NT2/D1 (cell line): ENCODE measurements at regions not wholly inside any gene's neighbourhood (a gene's known extent, or its start where the extent isn't known, plus 50 kb on each side); places are given as distances from the start of the nearest gene placed in this dataset.
"Not testable (repeated sequence)": the region's sequence is repeated elsewhere in the genome, so short reads cannot be mapped to it uniquely, and the experiment has no call there.

Experiments used
- DNase-seq: peaks from one replicate; pipeline ENCODE4 v3.0.0-alpha.2; 2011; ENCODE audit warnings: low read depth, low spot score
- H3K27me3 ChIP-seq: 2 replicates; pipeline ENCODE4 v1.6.0; 2011; ENCODE audit warnings: mild to moderate bottlenecking; ENCODE audit not compliant: insufficient read length, insufficient read depth
- H3K36me3 ChIP-seq: 2 replicates; pipeline ENCODE4 v1.6.1; 2011; ENCODE audit warnings: mild to moderate bottlenecking, low read length, mixed read lengths; ENCODE audit not compliant: insufficient read depth, insufficient read length
- H3K4me1 ChIP-seq: 2 replicates; pipeline ENCODE4 v1.5.1; 2011; ENCODE audit not compliant: insufficient read depth, insufficient read length
- H3K4me3 ChIP-seq: 2 replicates; pipeline ENCODE4 v1.5.1; 2011; ENCODE audit warnings: low read depth; ENCODE audit not compliant: insufficient read length
- H3K9ac ChIP-seq: 2 replicates; pipeline ENCODE4 v1.6.0; 2011; ENCODE audit warnings: low read depth; ENCODE audit not compliant: insufficient read length
- H3K9me3 ChIP-seq: 2 replicates; pipeline ENCODE4 v1.5.1; 2011; ENCODE audit warnings: mild to moderate bottlenecking, low read length; ENCODE audit not compliant: insufficient read depth
- SUZ12 ChIP-seq: IDR thresholded peaks from 2 replicates; pipeline ENCODE4 v1.6.1; 2011; ENCODE audit not compliant: insufficient read length, insufficient read depth; ENCODE audit errors: extremely low read depth
- YY1 ChIP-seq: IDR thresholded peaks from 2 replicates; pipeline ENCODE4 v1.6.1; 2011; ENCODE audit not compliant: insufficient read length, insufficient read depth
- ZNF274 ChIP-seq: IDR thresholded peaks from 2 replicates; pipeline ENCODE4 v1.6.1; 2011; ENCODE audit warnings: mild to moderate bottlenecking, low read depth, low read length

DNA sequence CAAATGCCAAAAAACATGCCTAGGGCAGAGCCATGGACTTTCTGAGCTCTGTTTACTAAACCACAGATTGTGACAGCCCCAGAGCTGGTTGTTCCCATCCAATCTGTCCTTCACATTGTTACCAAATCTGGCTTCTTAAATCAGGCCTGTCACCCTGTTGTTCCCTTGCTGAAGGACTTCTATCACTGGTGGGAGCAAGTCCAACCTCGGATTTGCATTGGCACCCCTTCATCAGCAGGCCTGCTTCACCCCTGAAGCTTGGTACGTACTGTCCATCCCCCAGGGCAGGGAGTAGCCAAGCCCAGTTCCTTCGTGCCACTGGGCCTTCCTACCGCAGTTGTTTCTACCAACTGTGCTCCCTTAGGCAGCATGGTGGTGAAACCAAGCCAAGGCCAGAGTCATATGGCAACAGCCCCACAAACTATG lies 357.3 kb upstream of the JARID2 start:
- H3K4me3 ChIP-seq = no peak overlapping the region
- no peak for DNase-seq
- H3K9me3 ChIP-seq = peaks cover 4% of the 10 kb centered on the region; the same call in 1 of the 2 replicates
- no peak for TF ChIP-seq SUZ12
- H3K9ac ChIP-seq = no peak overlapping the region
- H3K36me3 ChIP-seq = no peaks in the 10 kb centered on the region
- H3K4me1 ChIP-seq = peaks cover 4% of the 10 kb centered on the region
- no peaks in the 10 kb centered on the region for H3K27me3 ChIP-seq

GRCh38 chr6:14889188-14889587 lies 356.7 kb upstream of the JARID2 start:
- Histone ChIP-seq H3K4me3 (no peak overlapping the region), H3K9ac (no peak overlapping the region), H3K36me3 (no peaks in the 10 kb centered on the region), H3K4me1 (peaks cover 4% of the 10 kb centered on the region), H3K27me3 (no peaks in the 10 kb centered on the region), H3K9me3 (peaks cover 10% of the 10 kb centered on the region; the same call in 1 of the 2 replicates)
- DNase-seq = no peak
- no peak for TF ChIP-seq SUZ12
- TF ChIP-seq YY1 = no peak
- no peak for TF ChIP-seq ZNF274

DNA sequence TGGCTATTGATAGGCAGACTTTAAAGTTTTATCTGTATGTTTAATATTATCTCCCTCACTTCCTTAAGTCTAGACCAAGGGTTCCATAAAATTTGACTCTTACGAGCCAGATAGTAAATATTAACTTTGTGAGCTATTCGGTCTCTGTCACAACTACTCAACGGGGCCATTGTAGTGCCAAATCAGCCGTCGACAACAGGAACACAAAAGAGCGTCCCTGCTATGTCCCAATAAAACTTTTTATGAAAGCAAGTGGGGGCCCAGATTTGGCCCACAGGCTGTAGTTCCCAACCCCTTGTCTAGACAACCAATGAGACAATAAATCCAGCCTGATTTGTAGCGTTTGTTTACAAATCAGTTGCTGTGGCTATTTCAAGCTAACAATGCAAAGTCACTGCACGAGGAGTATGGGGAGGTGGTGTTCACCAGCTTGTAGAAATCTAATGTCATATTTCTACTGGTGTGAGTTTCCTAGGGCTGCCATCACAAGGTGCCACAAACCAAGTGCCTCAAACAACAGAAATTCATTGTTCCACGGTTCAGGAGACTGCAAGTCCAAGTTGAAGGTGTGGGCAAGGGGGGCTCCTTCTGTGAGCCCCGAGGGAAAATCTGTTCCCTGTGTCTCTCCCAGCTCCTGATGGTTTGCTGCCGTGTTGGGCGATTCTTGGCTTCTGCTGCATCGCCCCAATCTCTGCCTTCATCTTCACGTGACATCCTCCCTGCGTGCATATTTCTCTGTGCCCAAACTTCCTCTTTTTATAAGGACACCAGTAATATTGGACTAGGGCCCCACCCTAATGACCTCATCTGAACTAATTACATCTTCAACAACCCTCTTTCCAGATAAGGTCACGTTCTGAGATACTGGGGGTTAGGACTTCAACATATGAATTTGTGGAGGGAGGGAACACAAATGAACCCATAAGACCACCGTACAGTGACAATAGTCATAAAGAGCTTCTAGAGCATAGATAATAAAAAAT lies 356.0 kb upstream of the JARID2 start:
- Histone ChIP-seq H3K4me1 (peaks cover 4% of the 10 kb centered on the region), H3K9me3 (peaks cover 13% of the 10 kb centered on the region; the same call in 1 of the 2 replicates)

GRCh38 chr6:14891820-14892375 lies 354.0 kb upstream of the JARID2 start:
- not testable (repeated sequence) for H3K36me3 ChIP-seq, H3K27me3 ChIP-seq, H3K4me3 ChIP-seq, DNase-seq, H3K4me1 ChIP-seq, H3K9ac ChIP-seq
- H3K9me3 ChIP-seq = peaks cover 17% of the 10 kb centered on the region; the same call in 1 of the 2 replicates

More for the DNA sequence above, 356.0 kb upstream of the JARID2 start:
- no peak overlapping the region for H3K4me3 ChIP-seq
- no peak for DNase-seq
- no peaks in the 10 kb centered on the region for H3K36me3 ChIP-seq
- H3K27me3 ChIP-seq = no peaks in the 10 kb centered on the region
- TF ChIP-seq YY1 (no peak), ZNF274 (no peak), SUZ12 (no peak)
- H3K9ac ChIP-seq = no peak overlapping the region

DNA sequence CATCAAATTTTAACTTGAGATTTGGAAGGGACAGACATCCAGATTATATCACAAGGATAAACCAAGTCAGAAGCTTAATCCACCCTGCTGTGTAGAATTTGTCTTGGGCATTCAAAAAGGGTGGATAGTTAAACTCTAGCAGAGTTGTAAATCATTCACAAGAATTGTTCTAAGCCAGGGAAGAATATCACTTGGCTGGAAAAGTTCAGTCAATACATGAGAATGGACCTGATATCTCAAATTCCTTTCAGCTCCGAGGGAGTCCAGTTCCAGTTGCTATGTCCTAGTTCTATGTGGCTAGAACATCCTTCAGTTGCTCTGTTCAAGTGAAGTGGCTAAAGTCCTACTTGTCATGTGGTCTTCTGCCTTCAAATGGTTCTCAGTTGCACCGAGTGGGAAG lies 351.8 kb upstream of the JARID2 start:
- no peak for TF ChIP-seq YY1
- no peak for TF ChIP-seq SUZ12
- no peak for TF ChIP-seq ZNF274
- peaks cover 4% of the 10 kb centered on the region for H3K4me1 ChIP-seq
- H3K9me3 ChIP-seq = peaks cover 17% of the 10 kb centered on the region; the same call in 1 of the 2 replicates
- H3K9ac ChIP-seq = no peak overlapping the region
- no peaks in the 10 kb centered on the region for H3K36me3 ChIP-seq
- no peaks in the 10 kb centered on the region for H3K27me3 ChIP-seq
- no peak overlapping the region for H3K4me3 ChIP-seq
- DNase-seq = no peak

GRCh38 chr6:14896475-14896874 lies 349.4 kb upstream of the JARID2 start:
- Histone ChIP-seq H3K9me3 (peaks cover 17% of the 10 kb centered on the region; the same call in 1 of the 2 replicates), H3K9ac (no peak overlapping the region), H3K4me1 (peaks cover 4% of the 10 kb centered on the region), H3K4me3 (no peak overlapping the region), H3K27me3 (no peaks in the 10 kb centered on the region), H3K36me3 (no peaks in the 10 kb centered on the region)
- TF ChIP-seq YY1 (no peak), SUZ12 (no peak), ZNF274 (no peak)
- DNase-seq = no peak

- no peaks in the 10 kb centered on the region for H3K27me3 ChIP-seq
- TF ChIP-seq SUZ12 = no peak
- TF ChIP-seq ZNF274 = no peak
- no peak for TF ChIP-seq YY1
- H3K4me1 ChIP-seq = peaks cover 4% of the 10 kb centered on the region
- no peak overlapping the region for H3K4me3 ChIP-seq
- no peak overlapping the region for H3K9ac ChIP-seq
- peaks cover 17% of the 10 kb centered on the region; the same call in 1 of the 2 replicates for H3K9me3 ChIP-seq
- H3K36me3 ChIP-seq = no peaks in the 10 kb centered on the region
- no peak for DNase-seq
These were observed 348.0 kb upstream of the JARID2 start for GRCh38 chr6:14897831-14898230.

DNA sequence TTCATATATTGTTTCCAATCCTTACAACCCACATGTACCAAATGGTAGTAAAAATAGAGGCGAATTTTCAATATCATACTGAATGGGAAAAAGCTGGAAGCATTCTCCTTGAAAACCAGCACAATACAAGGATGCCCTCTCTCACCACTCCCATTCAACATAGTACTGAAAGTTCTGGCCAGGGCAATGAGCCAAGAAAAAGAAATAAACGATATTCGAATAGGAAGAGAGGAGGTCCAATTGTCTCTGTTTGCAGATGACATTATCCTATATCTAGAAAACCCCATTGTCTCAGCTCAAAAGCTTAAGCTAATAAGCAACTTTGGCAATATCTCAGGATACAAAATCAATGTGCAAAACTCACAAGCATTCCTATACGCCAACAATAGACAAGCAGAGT lies 346.4 kb upstream of the JARID2 start:
- H3K4me3 ChIP-seq, H3K36me3 ChIP-seq, H3K9me3 ChIP-seq, H3K4me1 ChIP-seq, H3K27me3 ChIP-seq, H3K9ac ChIP-seq, DNase-seq: not testable (repeated sequence)
